IMR-90 (cell line): ENCODE measurements at regions not wholly inside any gene's neighbourhood (a gene's known extent, or its start where the extent isn't known, plus 50 kb on each side); places are given as distances from the start of the nearest gene placed in this dataset.

ENCODE experiments used
- ATAC-seq: fragments of 200-7000 bp; cut with Tn5 transposase; 2 replicates; pipeline ENCODE4 v1.9.1; 2020; ENCODE audit warnings: low read depth, mild to moderate bottlenecking, moderate library complexity
- BruUV-seq: library from RNA; stranded (reverse); fragments of 400-500 nt; replicated peaks from 2 replicates; lab custom pipeline; 2021; lab: Mats Ljungman, UMichigan
- CTCF ChIA-PET: fragments of 300-600 bp; formaldehyde crosslinking; extraction: SDS; loops from one replicate; lab custom pipeline; 2021; ENCODE audit warnings: antibody characterized with exemption; lab: Yijun Ruan, JAX
- POLR2A ChIA-PET: fragments of 300-600 bp; sonication (Branson Sonifier 250); formaldehyde crosslinking; loops from one replicate; lab custom pipeline; 2022; ENCODE audit warnings: antibody characterized with exemption; ENCODE audit not compliant: unreplicated experiment; lab: Charles Lee
- DNase-seq: peaks from one replicate; pipeline ENCODE4 v3.0.0; 2013
- H2AFZ ChIP-seq: replicated peaks from 2 replicates; pipeline ENCODE3; 2013; ENCODE audit warnings: low read length, mild to moderate bottlenecking; ENCODE audit not compliant: poor library complexity
- H2AK5ac ChIP-seq: 2 replicates; pipeline ENCODE4 v1.6.1; 2013; ENCODE audit warnings: low read depth, low read length, inconsistent platforms
- H2AK9ac ChIP-seq: replicated peaks from 2 replicates; pipeline ENCODE3; 2013; ENCODE audit warnings: mild to moderate bottlenecking, low read depth, low read length, moderate library complexity; ENCODE audit not compliant: poor library complexity
- H2BK120ac ChIP-seq: 2 replicates; pipeline ENCODE4 v1.6.1; 2013; ENCODE audit warnings: low read depth, low read length, inconsistent platforms
- H2BK15ac ChIP-seq: 3 replicates; pipeline ENCODE4 v1.6.1; 2013; ENCODE audit warnings: low read depth, low read length, inconsistent platforms
- H2BK20ac ChIP-seq: 2 replicates; pipeline ENCODE4 v1.6.1; 2013; ENCODE audit warnings: low read depth, mild to moderate bottlenecking, inconsistent platforms, low read length, moderate library complexity
- H2BK5ac ChIP-seq: 2 replicates; pipeline ENCODE4 v1.6.1; 2013; ENCODE audit warnings: mild to moderate bottlenecking, low read depth, low read length, inconsistent platforms; ENCODE audit not compliant: poor library complexity, severe bottlenecking
- H3K14ac ChIP-seq: replicated peaks from 2 replicates; pipeline ENCODE4 v1.6.1; 2013; ENCODE audit warnings: low read depth, low read length, inconsistent platforms
- H3K18ac ChIP-seq: 2 replicates; pipeline ENCODE4 v1.6.1; 2013; ENCODE audit warnings: low read depth, low read length, control low read depth
- H3K23ac ChIP-seq: 2 replicates; pipeline ENCODE4 v1.6.1; 2013; ENCODE audit warnings: low read depth, low read length, inconsistent platforms
- H3K27ac ChIP-seq: 2 replicates; pipeline ENCODE4 v1.5.1; 2013; ENCODE audit warnings: mild to moderate bottlenecking, control low read depth, low read length; ENCODE audit not compliant: insufficient read depth
- H3K27me3 ChIP-seq: 2 replicates; pipeline ENCODE4 v1.6.1; 2013; ENCODE audit warnings: low read length; ENCODE audit not compliant: control insufficient read depth, insufficient read depth
- H3K36me3 ChIP-seq: 2 replicates; pipeline ENCODE4 v1.6.1; 2013; ENCODE audit warnings: low read length, mixed read lengths; ENCODE audit not compliant: control insufficient read depth, insufficient read depth
- H3K4ac ChIP-seq: 2 replicates; pipeline ENCODE4 v1.6.1; 2013; ENCODE audit warnings: low read depth, low read length, inconsistent platforms
- H3K4me1 ChIP-seq: 2 replicates; pipeline ENCODE4 v1.6.1; 2013; ENCODE audit warnings: low read length, mixed read lengths; ENCODE audit not compliant: control insufficient read depth, insufficient read depth
- H3K4me2 ChIP-seq: 2 replicates; pipeline ENCODE4 v1.6.1; 2013; ENCODE audit warnings: low read depth, mild to moderate bottlenecking, control low read depth, low read length, moderate library complexity
- H3K4me3 ChIP-seq: 2 replicates; pipeline ENCODE4 v1.5.1; 2013; ENCODE audit warnings: low read depth, mild to moderate bottlenecking, control low read depth, low read length, moderate library complexity; ENCODE audit not compliant: insufficient read depth
- H3K56ac ChIP-seq: 2 replicates; pipeline ENCODE4 v1.6.1; 2013; ENCODE audit warnings: low read length, inconsistent platforms; ENCODE audit not compliant: insufficient read depth; ENCODE audit errors: extremely low read depth
- H3K79me1 ChIP-seq, 2 experiments: 2 replicates each; pipeline ENCODE4 v1.6.1; 2013; ENCODE audit warnings: low read length in 2 of 2, inconsistent platforms in 1 of 2, low read depth in 1 of 2
- H3K9ac ChIP-seq: 2 replicates; pipeline ENCODE4 v1.6.1; 2013; ENCODE audit warnings: low read depth, low read length, control low read depth
- H3K9me1 ChIP-seq: 2 replicates; pipeline ENCODE4 v1.6.1; 2013; ENCODE audit warnings: low read length, inconsistent platforms; ENCODE audit not compliant: insufficient read depth
- H3K9me3 ChIP-seq: 2 replicates; pipeline ENCODE4 v1.6.1; 2013; ENCODE audit warnings: low read length; ENCODE audit not compliant: control insufficient read depth, insufficient read depth
- H4K20me1 ChIP-seq: 2 replicates; pipeline ENCODE4 v1.6.1; 2013; ENCODE audit warnings: low read length, inconsistent platforms; ENCODE audit not compliant: insufficient read depth
- H4K5ac ChIP-seq: 2 replicates; pipeline ENCODE4 v1.6.1; 2013; ENCODE audit warnings: mild to moderate bottlenecking, low read depth, low read length, control low read depth
- H4K8ac ChIP-seq, 2 experiments: 2 replicates each; pipeline ENCODE4 v1.6.1; 2013; ENCODE audit warnings: low read depth in 2 of 2, low read length in 2 of 2, control low read depth in 1 of 2, inconsistent platforms in 1 of 2
- H4K91ac ChIP-seq: 2 replicates; pipeline ENCODE4 v1.6.1; 2013; ENCODE audit warnings: low read depth, low read length, inconsistent platforms; ENCODE audit not compliant: insufficient read depth
- BHLHE40 ChIP-seq: fragments of 150-350 bp; IDR thresholded peaks from 2 replicates; pipeline ENCODE4 v1.6.1; 2016; ENCODE audit warnings: mild to moderate bottlenecking, low read depth, low read length
- CEBPB ChIP-seq: IDR thresholded peaks from 2 replicates; pipeline ENCODE4 v1.6.1; 2012; ENCODE audit warnings: low read depth, low read length, improper control_type of control experiment
- CHD1 ChIP-seq: IDR thresholded peaks from 2 replicates; pipeline ENCODE4 v1.6.1; 2012; ENCODE audit warnings: low read depth, low read length, improper control_type of control experiment
- FOS ChIP-seq: fragments of 150-350 bp; IDR thresholded peaks from 2 replicates; pipeline ENCODE4 v1.6.1; 2016; ENCODE audit warnings: low read depth, low read length
- MAFK ChIP-seq: IDR thresholded peaks from 2 replicates; pipeline ENCODE4 v1.6.1; 2012; ENCODE audit warnings: low read depth, low read length, improper control_type of control experiment
- MAZ ChIP-seq: IDR thresholded peaks from 2 replicates; pipeline ENCODE4 v1.6.1; 2012; ENCODE audit warnings: low read depth, mild to moderate bottlenecking, low read length, improper control_type of control experiment, moderate library complexity, borderline replicate concordance
- MXI1 ChIP-seq: IDR thresholded peaks from 2 replicates; pipeline ENCODE4 v1.6.1; 2012; ENCODE audit warnings: low read depth, mild to moderate bottlenecking, low read length, moderate library complexity, borderline replicate concordance
- NFE2L2 ChIP-seq: fragments of 150-350 bp; IDR thresholded peaks from 2 replicates; pipeline ENCODE4 v1.6.1; 2016; ENCODE audit warnings: low read depth, mild to moderate bottlenecking, low read length
- POLR2A ChIP-seq: IDR thresholded peaks from 2 replicates; pipeline ENCODE4 v1.6.1; 2012; ENCODE audit warnings: mild to moderate bottlenecking, low read depth, low read length
- RAD21 ChIP-seq: IDR thresholded peaks from 2 replicates; pipeline ENCODE4 v1.6.1; 2012; ENCODE audit warnings: low read length, improper control_type of control experiment
- RCOR1 ChIP-seq: IDR thresholded peaks from 2 replicates; pipeline ENCODE4 v1.6.1; 2012; ENCODE audit warnings: mild to moderate bottlenecking, low read length, improper control_type of control experiment; ENCODE audit not compliant: insufficient replicate concordance
- SMC3 ChIP-seq: fragments of 150-350 bp; IDR thresholded peaks from 2 replicates; pipeline ENCODE4 v1.6.1; 2016; ENCODE audit warnings: low read depth, mild to moderate bottlenecking, antibody characterized with exemption, low read length, moderate library complexity
- WGBS, 2 experiments: methylation state at CpG; one replicate each; pipeline versions ENCODE4 v1.1.5 to v1.1.7; 2013; ENCODE audit warnings: missing lambda C conversion rate in 2 of 2; ENCODE audit not compliant: insufficient read length in 1 of 2; ENCODE audit errors: extremely low coverage in 2 of 2; 5-methylcytosine and 5-hydroxymethylcytosine counted together
- dilution Hi-C: fragments of 300-500 bp; cut with HindIII; formaldehyde crosslinking; loops from one replicate; pipeline ENCODE4 v1.14.3; 2018; ENCODE audit warnings: low sequenced_read_pairs; ENCODE audit not compliant: unreplicated experiment
- in situ Hi-C: fragments of 300-500 bp; cut with MboI; formaldehyde crosslinking; loops from 3 replicates; pipeline ENCODE4 v1.14.3; 2019; ENCODE audit warnings: low sequenced_read_pairs, inconsistent platforms, mixed read lengths
- intact Hi-C: fragments of 100-400 bp; cut with micrococcal nuclease; formaldehyde crosslinking; loops from 2 replicates; pipeline ENCODE4 v1.10.0; 2022
- TF ChIP-seq, protein P1 (sequence below): fragments of 150-350 bp; IDR thresholded peaks from 2 replicates; pipeline ENCODE4 v1.6.1; 2017; ENCODE audit warnings: mild to moderate bottlenecking, antibody characterized with exemption, low read length, low read depth
- TF ChIP-seq, protein P2 (sequence below): fragments of 150-350 bp; IDR thresholded peaks from 2 replicates; pipeline ENCODE4 v1.6.1; 2016; ENCODE audit warnings: low read depth, mild to moderate bottlenecking, low read length, moderate library complexity, borderline replicate concordance

DNA sequence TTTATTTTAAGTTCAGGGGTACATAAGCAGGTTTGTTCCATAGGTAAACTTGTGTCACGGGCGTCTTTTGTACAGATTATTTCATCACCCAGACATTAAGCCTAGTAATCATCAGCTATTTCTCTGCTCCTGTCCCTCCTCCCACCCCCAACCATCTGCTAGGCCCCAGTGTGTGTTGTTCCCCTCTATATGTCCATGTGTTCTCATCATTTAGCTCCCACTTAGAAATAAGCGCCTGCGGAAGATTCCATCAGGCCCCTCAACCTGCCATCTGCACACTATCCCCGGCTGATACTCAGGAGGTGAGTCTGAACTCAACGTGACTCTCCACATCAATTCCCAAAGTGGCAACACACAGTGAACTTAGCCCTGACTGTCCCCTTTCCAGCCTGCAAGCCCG is 228.0 kb upstream of the SYNDIG1 start:
- H3K23ac ChIP-seq = no peak overlapping the region
- TF ChIP-seq CHD1 (no peak), CEBPB (no peak), RCOR1 (no peak), MAZ (no peak), SMC3 (no peak), BHLHE40 (no peak), FOS (no peak), POLR2A (no peak), NFE2L2 (no peak), MXI1 (no peak), RAD21 (no peak), MAFK (no peak)
- TF ChIP-seq, protein P1, sequence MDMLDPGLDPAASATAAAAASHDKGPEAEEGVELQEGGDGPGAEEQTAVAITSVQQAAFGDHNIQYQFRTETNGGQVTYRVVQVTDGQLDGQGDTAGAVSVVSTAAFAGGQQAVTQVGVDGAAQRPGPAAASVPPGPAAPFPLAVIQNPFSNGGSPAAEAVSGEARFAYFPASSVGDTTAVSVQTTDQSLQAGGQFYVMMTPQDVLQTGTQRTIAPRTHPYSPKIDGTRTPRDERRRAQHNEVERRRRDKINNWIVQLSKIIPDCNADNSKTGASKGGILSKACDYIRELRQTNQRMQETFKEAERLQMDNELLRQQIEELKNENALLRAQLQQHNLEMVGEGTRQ = no peak
- TF ChIP-seq, protein P2, sequence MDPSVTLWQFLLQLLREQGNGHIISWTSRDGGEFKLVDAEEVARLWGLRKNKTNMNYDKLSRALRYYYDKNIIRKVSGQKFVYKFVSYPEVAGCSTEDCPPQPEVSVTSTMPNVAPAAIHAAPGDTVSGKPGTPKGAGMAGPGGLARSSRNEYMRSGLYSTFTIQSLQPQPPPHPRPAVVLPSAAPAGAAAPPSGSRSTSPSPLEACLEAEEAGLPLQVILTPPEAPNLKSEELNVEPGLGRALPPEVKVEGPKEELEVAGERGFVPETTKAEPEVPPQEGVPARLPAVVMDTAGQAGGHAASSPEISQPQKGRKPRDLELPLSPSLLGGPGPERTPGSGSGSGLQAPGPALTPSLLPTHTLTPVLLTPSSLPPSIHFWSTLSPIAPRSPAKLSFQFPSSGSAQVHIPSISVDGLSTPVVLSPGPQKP = no peak
- no peak overlapping the region for H2BK120ac ChIP-seq
- no peak overlapping the region for H2BK15ac ChIP-seq
- intact Hi-C loops = no loop called here
- no peak overlapping the region for H3K4me3 ChIP-seq
- no peaks in the 10 kb centered on the region for H3K9me3 ChIP-seq
- H3K4me2 ChIP-seq = no peak overlapping the region
- no peak overlapping the region for H2BK20ac ChIP-seq
- no peaks in the 10 kb centered on the region for H3K27me3 ChIP-seq
- 82% methylated on average over 3 of the region's 7 CpGs; no CpG with 5 or more reads in 1 of the 2 experiments for WGBS, 2 experiments
- H3K27ac ChIP-seq = no peak overlapping the region
- no peak overlapping the region for H2BK5ac ChIP-seq
- H3K79me1 ChIP-seq = no peaks in the 10 kb centered on the region
- no peak overlapping the region for H4K5ac ChIP-seq
- dilution Hi-C loops = no loop called here
- no peaks in the 10 kb centered on the region for H4K20me1 ChIP-seq
- CTCF ChIA-PET = no interaction called here
- no peak for ATAC-seq
- no peak overlapping the region for H2AFZ ChIP-seq
- DNase-seq = no peak
- no peak overlapping the region for H3K18ac ChIP-seq
- H3K36me3 ChIP-seq = no peaks in the 10 kb centered on the region
- H3K14ac ChIP-seq = no peak overlapping the region
- in situ Hi-C loops = no loop called here
- no peak overlapping the region for H2AK5ac ChIP-seq
- H3K4ac ChIP-seq = no peak overlapping the region
- no peak overlapping the region for H3K56ac ChIP-seq
- H2AK9ac ChIP-seq = no peak overlapping the region
- H4K91ac ChIP-seq = no peak overlapping the region
- POLR2A ChIA-PET = no interaction called here
- no peaks in the 10 kb centered on the region for H3K9me1 ChIP-seq
- H4K8ac ChIP-seq = no peak overlapping the region
- no TSS peak for BruUV-seq
- no peaks in the 10 kb centered on the region for H3K4me1 ChIP-seq
- no peak overlapping the region for H3K9ac ChIP-seq
